GM12878 (cell line): ENCODE measurements at regions not wholly inside any gene's neighbourhood (a gene's known extent, or its start where the extent isn't known, plus 50 kb on each side); places are given as distances from the start of the nearest gene placed in this dataset.

ENCODE experiments used
- ETV6 ChIP-seq, 2 experiments: fragments of 450-650 bp in 1 of 2; IDR thresholded peaks in 1 of 2; conservative IDR thresholded peaks in 1 of 2; 2 replicates each; pipeline ENCODE4 v1.6.1; 2014; ENCODE audit warnings: antibody characterized with exemption in 1 of 2, borderline replicate concordance in 1 of 2, low read depth in 1 of 2, mild to moderate bottlenecking in 1 of 2, moderate library complexity in 1 of 2
- FOXM1 ChIP-seq: IDR thresholded peaks from 2 replicates; pipeline ENCODE4 v1.6.1; 2012; ENCODE audit warnings: low read depth, mild to moderate bottlenecking, inconsistent platforms, low read length, moderate library complexity
- IRF3 ChIP-seq: fragments of 450-650 bp; IDR thresholded peaks from 2 replicates; pipeline ENCODE4 v1.6.1; 2014; ENCODE audit warnings: mild to moderate bottlenecking
- RAD21 ChIP-seq: IDR thresholded peaks from 2 replicates; pipeline ENCODE4 v1.6.1; 2011; ENCODE audit warnings: mild to moderate bottlenecking, low read depth, low read length, moderate library complexity; ENCODE audit not compliant: insufficient read depth
- RBBP5 ChIP-seq: fragments of 200-600 bp; sonication (generic); conservative IDR thresholded peaks from 2 replicates; pipeline ENCODE4 v1.6.1; 2016
- ZNF274 ChIP-seq: IDR thresholded peaks from one replicate; pipeline ENCODE4 v1.8.0; 2011; ENCODE audit not compliant: insufficient read length, insufficient read depth
- TF ChIP-seq, protein P1 (sequence below), 3 experiments: IDR thresholded peaks in 2 of 3; conservative IDR thresholded peaks in 1 of 3; 2 replicates each; pipeline ENCODE4 v1.5.1; 2011; ENCODE audit warnings: low read depth in 3 of 3, low read length in 3 of 3, mild to moderate bottlenecking in 3 of 3, control low read depth in 2 of 3, moderate library complexity in 2 of 3, inconsistent platforms in 1 of 3, mixed read lengths in 1 of 3; ENCODE audit not compliant: control insufficient read depth in 2 of 3, insufficient read depth in 1 of 3; ENCODE audit errors: extremely low read depth in 1 of 3

- TF ChIP-seq IRF3 (no peak), RAD21 (no peak), FOXM1 (no peak), ZNF274 (no peak), RBBP5 (no peak), ETV6 (conservative IDR thresholded peaks at IDR 0.05 in 1 of 2, IDR thresholded peaks at IDR 0.05 in 1 of 2; ENCODE audit: borderline replicate concordance in 1 of 2, low read depth in 1 of 2) (no peak)
- TF ChIP-seq, protein P1, sequence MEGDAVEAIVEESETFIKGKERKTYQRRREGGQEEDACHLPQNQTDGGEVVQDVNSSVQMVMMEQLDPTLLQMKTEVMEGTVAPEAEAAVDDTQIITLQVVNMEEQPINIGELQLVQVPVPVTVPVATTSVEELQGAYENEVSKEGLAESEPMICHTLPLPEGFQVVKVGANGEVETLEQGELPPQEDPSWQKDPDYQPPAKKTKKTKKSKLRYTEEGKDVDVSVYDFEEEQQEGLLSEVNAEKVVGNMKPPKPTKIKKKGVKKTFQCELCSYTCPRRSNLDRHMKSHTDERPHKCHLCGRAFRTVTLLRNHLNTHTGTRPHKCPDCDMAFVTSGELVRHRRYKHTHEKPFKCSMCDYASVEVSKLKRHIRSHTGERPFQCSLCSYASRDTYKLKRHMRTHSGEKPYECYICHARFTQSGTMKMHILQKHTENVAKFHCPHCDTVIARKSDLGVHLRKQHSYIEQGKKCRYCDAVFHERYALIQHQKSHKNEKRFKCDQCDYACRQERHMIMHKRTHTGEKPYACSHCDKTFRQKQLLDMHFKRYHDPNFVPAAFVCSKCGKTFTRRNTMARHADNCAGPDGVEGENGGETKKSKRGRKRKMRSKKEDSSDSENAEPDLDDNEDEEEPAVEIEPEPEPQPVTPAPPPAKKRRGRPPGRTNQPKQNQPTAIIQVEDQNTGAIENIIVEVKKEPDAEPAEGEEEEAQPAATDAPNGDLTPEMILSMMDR (IDR thresholded peaks at IDR 0.05 in 2 of 3, conservative IDR thresholded peaks at IDR 0.05 in 1 of 3; ENCODE audit: control insufficient read depth in 2 of 3, extremely low read depth in 1 of 3, insufficient read depth in 1 of 3, low read depth in 3 of 3, low read length in 3 of 3) = no peak
Measured at GRCh38 chr5:4229414-4230292, 634.0 kb downstream of the IRX1 start.
